ENCODE measurements at regions not wholly inside any gene's neighbourhood (a gene's known extent, or its start where the extent isn't known, plus 50 kb on each side); places are given as distances from the start of the nearest gene placed in this dataset.

DNA sequence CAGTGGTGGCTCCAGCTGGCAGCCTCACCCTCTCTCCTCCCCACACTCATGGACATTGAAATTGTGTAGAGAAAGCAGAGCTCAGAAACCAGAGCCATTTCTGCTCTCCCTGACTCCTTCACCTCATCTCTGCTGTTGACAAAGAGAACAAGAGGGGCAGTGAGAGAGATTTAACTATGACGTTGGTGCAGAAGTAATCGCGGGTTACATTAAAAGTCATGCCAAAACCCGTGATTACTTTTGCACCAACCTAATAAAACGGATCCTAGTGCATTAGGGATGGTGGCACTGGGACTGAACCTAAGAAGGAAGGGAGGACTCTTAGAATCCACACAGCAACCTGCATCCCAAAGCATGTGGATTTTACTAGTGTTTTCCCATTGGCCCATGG, 113.3 kb upstream of the CDC42EP3 start:
- TF ChIP-seq, protein P1, sequence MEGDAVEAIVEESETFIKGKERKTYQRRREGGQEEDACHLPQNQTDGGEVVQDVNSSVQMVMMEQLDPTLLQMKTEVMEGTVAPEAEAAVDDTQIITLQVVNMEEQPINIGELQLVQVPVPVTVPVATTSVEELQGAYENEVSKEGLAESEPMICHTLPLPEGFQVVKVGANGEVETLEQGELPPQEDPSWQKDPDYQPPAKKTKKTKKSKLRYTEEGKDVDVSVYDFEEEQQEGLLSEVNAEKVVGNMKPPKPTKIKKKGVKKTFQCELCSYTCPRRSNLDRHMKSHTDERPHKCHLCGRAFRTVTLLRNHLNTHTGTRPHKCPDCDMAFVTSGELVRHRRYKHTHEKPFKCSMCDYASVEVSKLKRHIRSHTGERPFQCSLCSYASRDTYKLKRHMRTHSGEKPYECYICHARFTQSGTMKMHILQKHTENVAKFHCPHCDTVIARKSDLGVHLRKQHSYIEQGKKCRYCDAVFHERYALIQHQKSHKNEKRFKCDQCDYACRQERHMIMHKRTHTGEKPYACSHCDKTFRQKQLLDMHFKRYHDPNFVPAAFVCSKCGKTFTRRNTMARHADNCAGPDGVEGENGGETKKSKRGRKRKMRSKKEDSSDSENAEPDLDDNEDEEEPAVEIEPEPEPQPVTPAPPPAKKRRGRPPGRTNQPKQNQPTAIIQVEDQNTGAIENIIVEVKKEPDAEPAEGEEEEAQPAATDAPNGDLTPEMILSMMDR (IDR thresholded peaks at IDR 0.05) = no peak
- TF ChIP-seq POLR2A (IDR thresholded peaks at IDR 0.05) = no peak
